K562 (cell line): ENCODE measurements at regions not wholly inside any gene's neighbourhood (a gene's known extent, or its start where the extent isn't known, plus 50 kb on each side); places are given as distances from the start of the nearest gene placed in this dataset.

ENCODE experiments used
- CTCF ChIP-seq, 3 experiments: IDR thresholded peaks in 2 of 3; conservative IDR thresholded peaks in 1 of 3; 2 replicates each; pipeline ENCODE4 v1.5.1; 2011 to 2012; ENCODE audit warnings: low read length in 3 of 3, mild to moderate bottlenecking in 3 of 3, control low read depth in 2 of 3, improper control_type of control experiment in 1 of 3, inconsistent platforms in 1 of 3, low read depth in 1 of 3, mixed read lengths in 1 of 3, moderate library complexity in 1 of 3; ENCODE audit not compliant: insufficient read depth in 2 of 3
- FOXA1 ChIP-seq: fragments of 450-650 bp; IDR thresholded peaks from 2 replicates; pipeline ENCODE4 v1.6.1; 2016; ENCODE audit warnings: mild to moderate bottlenecking, borderline replicate concordance
- FOXK2 ChIP-seq, 2 experiments: fragments of 450-650 bp; IDR thresholded peaks in 1 of 2; conservative IDR thresholded peaks in 1 of 2; 2 replicates each; pipeline ENCODE4 v1.6.1; 2016; ENCODE audit warnings: low read depth in 2 of 2, mild to moderate bottlenecking in 1 of 2
- MAX ChIP-seq: sonication (generic); formaldehyde crosslinking; IDR thresholded peaks from 2 replicates; pipeline ENCODE4 v1.9.0; 2022; ENCODE audit warnings: mild to moderate bottlenecking, missing genetic modification reagents
- MAZ ChIP-seq, 2 experiments: fragments of 450-650 bp in 1 of 2; sonication (generic) in 1 of 2; formaldehyde crosslinking; IDR thresholded peaks in 1 of 2; conservative IDR thresholded peaks in 1 of 2; 2 replicates each; pipeline versions ENCODE4 v1.4.0 to v1.5.0; 2020; ENCODE audit warnings: mild to moderate bottlenecking in 1 of 2, missing genetic modification reagents in 1 of 2
- NFXL1 ChIP-seq: fragments of 450-650 bp; formaldehyde crosslinking; IDR thresholded peaks from 2 replicates; pipeline ENCODE4 v1.4.0; 2021; ENCODE audit warnings: mild to moderate bottlenecking
- PATZ1 ChIP-seq: fragments of 250-450 bp; sonication (Bioruptor Pico); IDR thresholded peaks from 2 replicates; pipeline ENCODE4 v1.5.0; 2020; ENCODE audit warnings: mild to moderate bottlenecking, borderline replicate concordance
- POLR2A ChIP-seq: fragments of 450-650 bp; conservative IDR thresholded peaks from 2 replicates; pipeline ENCODE4 v1.6.1; 2016
- POLR3A ChIP-seq: IDR thresholded peaks from 2 replicates; pipeline ENCODE4 v1.6.1; 2011; ENCODE audit warnings: borderline replicate concordance, mild to moderate bottlenecking, moderate library complexity; ENCODE audit not compliant: insufficient read length, insufficient read depth; ENCODE audit errors: extremely low read depth
- SIX5 ChIP-seq, 2 experiments: IDR thresholded peaks; 2 replicates each; pipeline ENCODE4 v1.6.1; 2011; ENCODE audit warnings: low read length in 2 of 2, borderline replicate concordance in 1 of 2, low read depth in 1 of 2, mild to moderate bottlenecking in 1 of 2, moderate library complexity in 1 of 2; ENCODE audit not compliant: insufficient read depth in 1 of 2
- SREBF2 ChIP-seq: sonication (generic); formaldehyde crosslinking; IDR thresholded peaks from 2 replicates; pipeline ENCODE4 v1.4.0; 2020; ENCODE audit warnings: mild to moderate bottlenecking, missing genetic modification reagents
- USF1 ChIP-seq: sonication (generic); formaldehyde crosslinking; IDR thresholded peaks from 2 replicates; pipeline ENCODE4 v1.9.0; 2022; ENCODE audit warnings: mild to moderate bottlenecking, missing genetic modification reagents

GRCh38 chr14:106459971-106460730 is 933.8 kb downstream of the TMEM121 start:
- TF ChIP-seq SREBF2 (CRISPR knock-in tag): no peak
- peak; percentile 8 to 23 (median 21); a peak in 3 of 6 replicates for TF ChIP-seq CTCF (IDR thresholded peaks at IDR 0.05 in 2 of 3, conservative IDR thresholded peaks at IDR 0.05 in 1 of 3; ENCODE audit: insufficient read depth in 2 of 3, low read depth in 1 of 3, low read length in 3 of 3)
- TF ChIP-seq NFXL1 (CRISPR knock-in tag): no peak
- no peak for TF ChIP-seq SIX5 (IDR thresholded peaks at IDR 0.05; ENCODE audit: borderline replicate concordance in 1 of 2, insufficient read depth in 1 of 2, low read depth in 1 of 2, low read length in 2 of 2)
- TF ChIP-seq FOXK2 (conservative IDR thresholded peaks at IDR 0.05 in 1 of 2, IDR thresholded peaks at IDR 0.05 in 1 of 2; ENCODE audit: low read depth in 2 of 2): no peak
- no peak for TF ChIP-seq FOXA1
- TF ChIP-seq MAZ (CRISPR knock-in tag; conservative IDR thresholded peaks at IDR 0.05 in 1 of 2, IDR thresholded peaks at IDR 0.05 in 1 of 2): no peak
- TF ChIP-seq PATZ1 (CRISPR knock-in tag): no peak
- no peak for TF ChIP-seq POLR3A
- TF ChIP-seq POLR2A: no peak
- no peak for TF ChIP-seq MAX (CRISPR knock-in tag)
- no peak for TF ChIP-seq USF1 (CRISPR knock-in tag)
